Fibroblast of villous mesenchyme (primary cell): ENCODE measurements at regions not wholly inside any gene's neighbourhood (a gene's known extent, or its start where the extent isn't known, plus 50 kb on each side); places are given as distances from the start of the nearest gene placed in this dataset.

Experiments used
- DNase-seq: peaks from one replicate; pipeline ENCODE4 v3.0.0-alpha.2; 2010; ENCODE audit warnings: low read depth
- H3K4me3 ChIP-seq: 2 replicates; pipeline ENCODE4 v1.5.1; 2011; ENCODE audit warnings: low read depth, mild to moderate bottlenecking, low read length
- CTCF ChIP-seq: IDR thresholded peaks from 2 replicates; pipeline ENCODE4 v1.5.1; 2012; ENCODE audit warnings: low read depth, mild to moderate bottlenecking, low read length; ENCODE audit not compliant: insufficient read depth

DNA sequence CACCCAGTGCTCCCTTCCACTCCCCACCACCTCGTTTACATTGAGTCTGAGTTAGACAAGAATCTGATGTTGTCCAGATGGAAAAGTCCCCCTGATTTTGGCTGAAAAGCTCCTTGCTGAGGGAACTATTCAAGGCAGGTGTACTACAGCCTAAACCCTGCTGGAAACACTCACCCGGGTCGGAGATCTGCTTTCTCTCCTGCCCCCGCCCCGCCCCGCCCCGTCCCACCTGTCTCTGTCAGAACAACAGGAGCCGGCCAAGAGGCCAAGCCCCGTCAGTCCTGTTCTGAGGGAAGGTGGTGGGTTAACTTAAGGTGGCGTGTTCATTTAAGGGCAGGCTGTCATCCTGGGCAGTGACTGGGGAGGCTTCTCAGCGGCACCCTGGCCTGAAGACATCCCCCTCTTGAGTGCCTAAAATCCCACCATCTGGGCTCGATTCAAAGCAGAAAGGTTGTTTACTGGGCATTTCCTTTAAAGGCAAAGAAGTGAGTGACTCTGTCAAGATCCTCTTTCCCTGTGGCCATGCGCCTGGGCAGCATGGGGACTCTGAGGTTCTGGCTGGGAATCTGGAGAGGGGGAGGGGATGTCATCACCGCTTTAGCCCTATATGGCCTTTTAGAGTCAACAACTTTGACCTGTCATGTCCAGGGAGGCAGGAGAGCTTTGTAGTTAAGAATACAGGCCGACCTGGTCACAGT is 71.1 kb upstream of the NEURL1B start:
- TF ChIP-seq CTCF: no peak

GRCh38 chr5:172568308-172568910 is 72.7 kb upstream of the NEURL1B start:
- no peak overlapping the region for H3K4me3 ChIP-seq
- TF ChIP-seq CTCF: no peak
- no peak for DNase-seq

More for the DNA sequence above, 71.1 kb upstream of the NEURL1B start:
- no peak for DNase-seq
- H3K4me3 ChIP-seq: no peak overlapping the region

DNA sequence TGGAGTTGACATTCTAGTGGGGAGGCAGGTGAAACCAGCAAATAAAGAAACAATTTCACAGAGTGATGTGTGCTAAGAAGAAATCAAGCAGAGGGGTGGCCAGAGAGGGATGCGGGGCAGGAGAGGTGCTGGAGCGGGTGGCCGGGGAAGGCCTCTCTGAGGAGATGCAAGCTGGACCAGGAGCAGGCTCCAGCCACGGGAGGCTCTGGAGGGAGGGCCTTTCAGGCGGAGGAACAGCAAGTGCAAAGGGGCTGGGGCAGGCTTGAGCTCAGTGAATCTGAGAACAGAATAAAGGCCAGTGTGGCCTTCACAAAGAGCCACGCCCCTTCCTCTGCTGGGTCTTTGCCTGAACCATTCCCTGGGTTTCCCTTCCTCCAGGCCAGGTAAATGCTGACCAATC is 73.2 kb upstream of the NEURL1B start:
- no peak overlapping the region for H3K4me3 ChIP-seq
- TF ChIP-seq CTCF: no peak
- no peak for DNase-seq

DNA sequence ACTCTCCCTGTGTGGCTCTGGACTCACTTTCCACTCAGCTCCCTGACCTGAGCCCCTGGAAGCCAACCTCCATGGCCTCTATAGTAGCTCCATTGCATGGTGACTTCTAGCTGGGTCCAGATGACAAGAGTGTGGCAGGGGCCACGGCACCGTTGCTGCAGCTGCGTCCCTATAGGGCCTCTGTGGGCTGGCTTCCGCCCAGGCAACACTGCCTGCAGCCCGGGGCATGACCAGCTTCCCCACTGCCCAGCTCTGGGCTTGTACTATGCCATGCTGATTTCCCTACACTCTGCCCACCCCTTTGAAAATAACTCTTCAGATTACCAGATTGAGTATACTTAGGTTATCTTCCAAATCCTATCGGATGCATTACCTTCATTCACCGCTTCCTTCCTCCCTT is 73.8 kb upstream of the NEURL1B start:
- no peak for TF ChIP-seq CTCF
- DNase-seq: no peak

GRCh38 chr5:172565931-172566665 is 75.0 kb upstream of the NEURL1B start:
- H3K4me3 ChIP-seq: no peak overlapping the region
- TF ChIP-seq CTCF: no peak
- no peak for DNase-seq

More for the DNA sequence above, 73.8 kb upstream of the NEURL1B start:
- no peak overlapping the region for H3K4me3 ChIP-seq

DNA sequence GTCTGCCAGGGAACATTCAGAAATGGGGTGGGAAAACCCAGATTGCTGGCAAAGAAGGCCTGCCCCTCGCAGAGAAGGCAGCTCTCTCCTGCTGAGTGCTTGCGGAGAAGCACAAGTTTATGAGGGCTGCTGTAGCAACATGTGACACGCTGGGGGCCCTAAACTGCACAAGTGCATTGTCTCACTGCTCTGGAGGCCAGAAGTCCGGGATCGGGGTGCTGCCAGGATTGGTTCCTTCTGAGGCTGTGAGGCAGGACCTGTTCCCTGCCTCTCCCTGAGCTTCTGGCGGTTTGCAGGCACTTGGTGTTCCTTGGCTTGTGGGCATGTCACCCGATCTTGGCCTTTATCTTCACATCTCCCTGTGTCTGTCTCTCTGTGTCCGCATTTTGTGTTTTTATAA is 75.6 kb upstream of the NEURL1B start:
- DNase-seq: no peak
- no peak for TF ChIP-seq CTCF
- no peak overlapping the region for H3K4me3 ChIP-seq
